ENCODE measurements at regions not wholly inside any gene's neighbourhood (a gene's known extent, or its start where the extent isn't known, plus 50 kb on each side); places are given as distances from the start of the nearest gene placed in this dataset.

- ATAC-seq, result no peak
- TF ChIP-seq RARB (CRISPR knock-in tag; IDR thresholded peaks at IDR 0.05) (no peak), ZC3H10 (CRISPR knock-in tag; IDR thresholded peaks at IDR 0.05) (no peak), GLIS3 (CRISPR knock-in tag; IDR thresholded peaks at IDR 0.05) (no peak), ESRRG (CRISPR knock-in tag; IDR thresholded peaks at IDR 0.05) (no peak), OSR1 (CRISPR knock-in tag; IDR thresholded peaks at IDR 0.05) (no peak), ZNF70 (CRISPR knock-in tag; IDR thresholded peaks at IDR 0.05) (no peak), PATZ1 (CRISPR knock-in tag; IDR thresholded peaks at IDR 0.05; ENCODE audit: borderline replicate concordance) (no peak), SNAI2 (CRISPR knock-in tag; IDR thresholded peaks at IDR 0.05) (no peak), PPARA (CRISPR knock-in tag; IDR thresholded peaks at IDR 0.05; ENCODE audit: borderline replicate concordance) (no peak), ZFP30 (CRISPR knock-in tag; IDR thresholded peaks at IDR 0.05) (no peak), ZNF565 (CRISPR knock-in tag; conservative IDR thresholded peaks at IDR 0.05; ENCODE audit: low read depth) (no peak), TOX (CRISPR knock-in tag; IDR thresholded peaks at IDR 0.05; ENCODE audit: borderline replicate concordance) (no peak), ZNF8 (CRISPR knock-in tag; IDR thresholded peaks at IDR 0.05) (no peak), ARNTL (CRISPR knock-in tag; IDR thresholded peaks at IDR 0.05; ENCODE audit: borderline replicate concordance, low read depth) (no peak), TCF4 (CRISPR knock-in tag; IDR thresholded peaks at IDR 0.05; ENCODE audit: borderline replicate concordance) (no peak)
- TF ChIP-seq, protein P1, sequence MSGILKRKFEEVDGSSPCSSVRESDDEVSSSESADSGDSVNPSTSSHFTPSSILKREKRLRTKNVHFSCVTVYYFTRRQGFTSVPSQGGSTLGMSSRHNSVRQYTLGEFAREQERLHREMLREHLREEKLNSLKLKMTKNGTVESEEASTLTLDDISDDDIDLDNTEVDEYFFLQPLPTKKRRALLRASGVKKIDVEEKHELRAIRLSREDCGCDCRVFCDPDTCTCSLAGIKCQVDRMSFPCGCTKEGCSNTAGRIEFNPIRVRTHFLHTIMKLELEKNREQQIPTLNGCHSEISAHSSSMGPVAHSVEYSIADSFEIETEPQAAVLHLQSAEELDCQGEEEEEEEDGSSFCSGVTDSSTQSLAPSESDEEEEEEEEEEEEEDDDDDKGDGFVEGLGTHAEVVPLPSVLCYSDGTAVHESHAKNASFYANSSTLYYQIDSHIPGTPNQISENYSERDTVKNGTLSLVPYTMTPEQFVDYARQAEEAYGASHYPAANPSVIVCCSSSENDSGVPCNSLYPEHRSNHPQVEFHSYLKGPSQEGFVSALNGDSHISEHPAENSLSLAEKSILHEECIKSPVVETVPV (CRISPR knock-in tag; IDR thresholded peaks at IDR 0.05), result no peak
Measured at GRCh38 chr1:199472018-199472417, 555.5 kb upstream of the NR5A2 start.

DNA sequence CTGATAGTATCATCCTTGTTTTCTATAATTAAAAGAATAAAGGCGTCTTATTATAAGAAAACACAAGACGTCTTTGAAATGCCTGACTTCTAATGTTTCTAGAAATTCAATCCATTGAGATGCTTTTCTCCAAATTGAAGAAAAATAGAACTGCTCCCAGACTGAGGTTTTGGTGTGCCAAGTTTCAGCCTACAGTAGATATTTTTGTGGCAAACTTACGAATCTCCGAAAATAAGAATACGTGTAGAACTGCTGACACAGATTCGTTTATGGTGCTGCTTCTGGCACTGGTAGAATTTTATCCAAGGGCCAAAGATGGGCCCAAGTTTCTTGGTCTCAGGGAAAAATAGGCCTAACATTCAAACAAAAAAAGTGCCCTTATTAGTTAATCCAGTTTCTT is 554.5 kb upstream of the NR5A2 start:
- no peak for TF ChIP-seq OSR1 (CRISPR knock-in tag; IDR thresholded peaks at IDR 0.05)
- TF ChIP-seq PATZ1 (CRISPR knock-in tag; IDR thresholded peaks at IDR 0.05; ENCODE audit: borderline replicate concordance), result no peak
- TF ChIP-seq ZC3H10 (CRISPR knock-in tag; IDR thresholded peaks at IDR 0.05), result no peak
- TF ChIP-seq ZNF70 (CRISPR knock-in tag; IDR thresholded peaks at IDR 0.05), result no peak
- TF ChIP-seq TOX (CRISPR knock-in tag; IDR thresholded peaks at IDR 0.05; ENCODE audit: borderline replicate concordance), result no peak
- no peak for TF ChIP-seq CSDC2 (CRISPR knock-in tag; IDR thresholded peaks at IDR 0.05)
- no peak for TF ChIP-seq BACH2 (CRISPR knock-in tag; IDR thresholded peaks at IDR 0.05; ENCODE audit: borderline replicate concordance)
- no peak for TF ChIP-seq RARB (CRISPR knock-in tag; IDR thresholded peaks at IDR 0.05)
- ATAC-seq, result no peak

- TF ChIP-seq ZC3H10 (CRISPR knock-in tag; IDR thresholded peaks at IDR 0.05), result no peak
- TF ChIP-seq SNAI2 (CRISPR knock-in tag; IDR thresholded peaks at IDR 0.05), result no peak
- TF ChIP-seq ESRRG (CRISPR knock-in tag; IDR thresholded peaks at IDR 0.05), result no peak
- no peak for TF ChIP-seq ZNF8 (CRISPR knock-in tag; IDR thresholded peaks at IDR 0.05)
- TF ChIP-seq, protein P2, sequence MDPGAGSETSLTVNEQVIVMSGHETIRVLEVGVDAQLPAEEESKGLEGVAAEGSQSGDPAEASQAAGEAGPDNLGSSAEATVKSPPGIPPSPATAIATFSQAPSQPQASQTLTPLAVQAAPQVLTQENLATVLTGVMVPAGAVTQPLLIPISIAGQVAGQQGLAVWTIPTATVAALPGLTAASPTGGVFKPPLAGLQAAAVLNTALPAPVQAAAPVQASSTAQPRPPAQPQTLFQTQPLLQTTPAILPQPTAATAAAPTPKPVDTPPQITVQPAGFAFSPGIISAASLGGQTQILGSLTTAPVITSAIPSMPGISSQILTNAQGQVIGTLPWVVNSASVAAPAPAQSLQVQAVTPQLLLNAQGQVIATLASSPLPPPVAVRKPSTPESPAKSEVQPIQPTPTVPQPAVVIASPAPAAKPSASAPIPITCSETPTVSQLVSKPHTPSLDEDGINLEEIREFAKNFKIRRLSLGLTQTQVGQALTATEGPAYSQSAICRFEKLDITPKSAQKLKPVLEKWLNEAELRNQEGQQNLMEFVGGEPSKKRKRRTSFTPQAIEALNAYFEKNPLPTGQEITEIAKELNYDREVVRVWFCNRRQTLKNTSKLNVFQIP (CRISPR knock-in tag; IDR thresholded peaks at IDR 0.05; ENCODE audit: borderline replicate concordance, low read depth), result no peak
- no peak for TF ChIP-seq GLIS3 (CRISPR knock-in tag; IDR thresholded peaks at IDR 0.05)
- no peak for TF ChIP-seq PATZ1 (CRISPR knock-in tag; IDR thresholded peaks at IDR 0.05; ENCODE audit: borderline replicate concordance)
- TF ChIP-seq TOX (CRISPR knock-in tag; IDR thresholded peaks at IDR 0.05; ENCODE audit: borderline replicate concordance), result no peak
- TF ChIP-seq, protein P1 (CRISPR knock-in tag; IDR thresholded peaks at IDR 0.05), result no peak
- no peak for TF ChIP-seq ARNTL (CRISPR knock-in tag; IDR thresholded peaks at IDR 0.05; ENCODE audit: borderline replicate concordance, low read depth)
- TF ChIP-seq ISL1 (CRISPR knock-in tag; IDR thresholded peaks at IDR 0.05), result no peak
- no peak for TF ChIP-seq PPARA (CRISPR knock-in tag; IDR thresholded peaks at IDR 0.05; ENCODE audit: borderline replicate concordance)
- TF ChIP-seq RARB (CRISPR knock-in tag; IDR thresholded peaks at IDR 0.05), result no peak
- ATAC-seq, result no peak
Measured at GRCh38 chr1:199474738-199475137, 552.8 kb upstream of the NR5A2 start.
